ENCODE measurements at regions not wholly inside any gene's neighbourhood (a gene's known extent, or its start where the extent isn't known, plus 50 kb on each side); places are given as distances from the start of the nearest gene placed in this dataset.
"Not testable (repeated sequence)": the region's sequence is repeated elsewhere in the genome, so short reads cannot be mapped to it uniquely, and the experiment has no call there.

DNA sequence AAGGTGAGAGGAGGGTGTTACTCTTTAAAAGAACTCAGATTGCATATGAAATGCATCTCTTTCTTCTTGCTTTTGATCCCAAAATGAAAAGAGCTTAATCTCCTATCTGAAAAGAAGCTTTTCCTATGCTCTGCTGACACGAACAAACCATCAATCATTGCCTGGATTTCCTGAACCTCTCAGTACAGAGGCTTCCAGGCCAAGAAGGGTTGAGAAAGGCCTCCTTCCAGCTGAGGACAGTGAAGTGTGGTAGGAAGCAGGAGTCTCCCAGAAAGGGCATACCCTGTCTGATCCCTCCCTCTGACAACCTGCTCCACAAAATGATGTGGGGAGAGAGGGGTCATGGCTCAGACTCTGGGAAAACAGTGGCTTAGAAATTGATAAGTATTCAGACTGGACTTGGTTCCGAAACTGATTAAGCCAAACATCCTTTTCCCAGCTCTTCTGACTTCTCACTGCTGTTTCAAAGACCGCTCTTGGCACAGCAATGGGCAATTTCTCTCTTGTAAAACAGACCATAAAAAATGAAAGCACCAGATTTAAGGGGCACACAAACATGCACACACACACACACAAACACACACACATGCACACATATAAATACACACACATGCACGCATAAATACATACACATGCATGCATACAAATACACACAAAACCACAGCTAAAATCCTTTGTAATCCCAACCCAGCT lies 310.3 kb downstream of the SIPA1L2 start:
- DNase-seq (ENCODE audit: low spot score in 2 of 2), result no peak
- Histone ChIP-seq H3K36me3 (no peaks in the 10 kb centered on the region), H3K27ac (peak overlapping the region; percentile 47), H3K4me1 (peaks cover 40% of the 10 kb centered on the region), H3K9me3 (no peaks in the 10 kb centered on the region), H3K4me3 (no peak overlapping the region), H3K27me3 (no peaks in the 10 kb centered on the region)
- WGBS, result 50% methylated on average over 4 of the region's 4 CpGs
- TF ChIP-seq EP300 (IDR thresholded peaks at IDR 0.05), result no peak
- TF ChIP-seq POLR2AphosphoS5 (IDR thresholded peaks at IDR 0.05), result no peak
- no peak for TF ChIP-seq POLR2A (IDR thresholded peaks at IDR 0.05)
- TF ChIP-seq, protein P1, sequence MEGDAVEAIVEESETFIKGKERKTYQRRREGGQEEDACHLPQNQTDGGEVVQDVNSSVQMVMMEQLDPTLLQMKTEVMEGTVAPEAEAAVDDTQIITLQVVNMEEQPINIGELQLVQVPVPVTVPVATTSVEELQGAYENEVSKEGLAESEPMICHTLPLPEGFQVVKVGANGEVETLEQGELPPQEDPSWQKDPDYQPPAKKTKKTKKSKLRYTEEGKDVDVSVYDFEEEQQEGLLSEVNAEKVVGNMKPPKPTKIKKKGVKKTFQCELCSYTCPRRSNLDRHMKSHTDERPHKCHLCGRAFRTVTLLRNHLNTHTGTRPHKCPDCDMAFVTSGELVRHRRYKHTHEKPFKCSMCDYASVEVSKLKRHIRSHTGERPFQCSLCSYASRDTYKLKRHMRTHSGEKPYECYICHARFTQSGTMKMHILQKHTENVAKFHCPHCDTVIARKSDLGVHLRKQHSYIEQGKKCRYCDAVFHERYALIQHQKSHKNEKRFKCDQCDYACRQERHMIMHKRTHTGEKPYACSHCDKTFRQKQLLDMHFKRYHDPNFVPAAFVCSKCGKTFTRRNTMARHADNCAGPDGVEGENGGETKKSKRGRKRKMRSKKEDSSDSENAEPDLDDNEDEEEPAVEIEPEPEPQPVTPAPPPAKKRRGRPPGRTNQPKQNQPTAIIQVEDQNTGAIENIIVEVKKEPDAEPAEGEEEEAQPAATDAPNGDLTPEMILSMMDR (IDR thresholded peaks at IDR 0.05), result no peak

DNA sequence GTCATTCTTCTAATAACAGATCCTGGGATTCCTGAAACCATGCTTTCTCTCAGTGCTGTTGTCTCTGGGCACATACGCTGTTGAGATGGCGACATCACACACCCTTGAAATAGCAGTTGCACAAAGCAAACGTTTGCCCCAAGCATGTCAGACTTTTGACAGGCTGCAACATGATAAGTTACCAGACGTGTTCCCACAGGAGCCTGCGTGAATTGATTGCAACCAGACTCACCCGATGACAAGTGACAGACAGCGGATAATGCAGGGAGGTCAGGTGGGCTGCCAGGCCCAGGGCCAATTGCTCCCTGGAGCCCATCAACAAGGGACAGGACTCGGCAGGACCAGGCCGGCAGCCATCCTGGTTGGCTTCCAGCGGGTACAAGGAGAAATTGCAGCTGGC lies 310.9 kb downstream of the SIPA1L2 start:
- peak overlapping the region; percentile 47 for H3K27ac ChIP-seq
- H3K9me3 ChIP-seq, result no peaks in the 10 kb centered on the region
- peak in 1 of 2 donors; percentile 67 for DNase-seq (ENCODE audit: low spot score in 2 of 2)
- TF ChIP-seq POLR2A (IDR thresholded peaks at IDR 0.05) (no peak), POLR2AphosphoS5 (IDR thresholded peaks at IDR 0.05) (peak in 2 of 3 donors; percentile 68 to 74)
- peaks cover 40% of the 10 kb centered on the region for H3K4me1 ChIP-seq
- no peaks in the 10 kb centered on the region for H3K36me3 ChIP-seq
- no peaks in the 10 kb centered on the region for H3K27me3 ChIP-seq
- WGBS, result 41% methylated on average over 10 of the region's 10 CpGs
- H3K4me3 ChIP-seq, result no peak overlapping the region

DNA sequence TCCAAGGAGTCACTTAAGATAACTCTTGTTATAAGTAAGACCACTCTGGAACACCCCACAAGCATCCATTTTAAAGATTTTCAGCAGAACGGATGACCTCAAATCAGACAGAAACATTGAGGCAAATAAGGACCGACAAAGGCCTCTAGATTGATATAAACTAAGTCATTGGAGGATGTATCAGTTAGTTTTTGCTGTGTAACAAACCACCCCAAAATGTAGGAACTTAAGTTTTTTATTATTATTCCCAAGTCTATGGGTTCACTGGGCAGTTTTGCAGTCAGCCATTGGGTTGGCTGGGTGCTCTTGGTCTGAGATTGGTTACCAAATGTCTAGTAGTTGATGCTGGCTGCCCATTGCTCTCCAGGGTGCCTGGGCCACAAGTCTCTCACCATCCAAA lies 311.8 kb downstream of the SIPA1L2 start:
- WGBS, result 99% methylated on average over 2 of the region's 2 CpGs

DNA sequence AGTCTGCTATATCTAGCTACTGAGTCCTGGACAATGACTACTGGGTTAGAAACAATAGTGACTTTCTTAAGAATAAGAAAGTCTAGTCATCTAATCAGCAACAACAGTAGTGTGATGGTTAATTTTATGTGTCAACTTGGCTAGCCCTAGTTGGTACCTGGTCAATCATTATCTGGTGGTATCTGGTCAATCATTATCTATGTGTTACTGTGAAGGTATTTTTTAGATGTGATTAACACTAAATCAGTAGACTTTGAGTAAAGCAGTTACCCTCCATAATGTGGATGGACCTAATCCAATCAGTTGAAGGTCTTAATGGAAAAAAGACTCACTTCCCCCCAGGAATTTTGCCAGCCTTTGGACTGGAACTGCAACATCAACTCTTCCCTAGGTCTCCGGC lies 312.6 kb downstream of the SIPA1L2 start:
- peaks cover 40% of the 10 kb centered on the region for H3K4me1 ChIP-seq
- WGBS, result 100% methylated on average over 1 of the region's 1 CpG
- no peaks in the 10 kb centered on the region for H3K9me3 ChIP-seq
- no peaks in the 10 kb centered on the region for H3K27me3 ChIP-seq
- TF ChIP-seq POLR2AphosphoS5 (IDR thresholded peaks at IDR 0.05), result no peak
- no peak for TF ChIP-seq EP300 (IDR thresholded peaks at IDR 0.05)
- TF ChIP-seq, protein P1 (IDR thresholded peaks at IDR 0.05), result no peak
- TF ChIP-seq POLR2A (IDR thresholded peaks at IDR 0.05), result no peak
- peak overlapping the region; percentile 30 for H3K27ac ChIP-seq
- H3K4me3 ChIP-seq, result no peak overlapping the region
- no peak for DNase-seq (ENCODE audit: low spot score in 2 of 2)
- H3K36me3 ChIP-seq, result no peaks in the 10 kb centered on the region

More for the DNA sequence above, 311.8 kb downstream of the SIPA1L2 start:
- no peak for TF ChIP-seq POLR2AphosphoS5 (IDR thresholded peaks at IDR 0.05)
- TF ChIP-seq, protein P1 (IDR thresholded peaks at IDR 0.05), result no peak
- TF ChIP-seq POLR2A (IDR thresholded peaks at IDR 0.05), result no peak
- TF ChIP-seq EP300 (IDR thresholded peaks at IDR 0.05), result no peak
- no peaks in the 10 kb centered on the region for H3K27me3 ChIP-seq
- H3K4me1 ChIP-seq, result peaks cover 40% of the 10 kb centered on the region
- no peak for DNase-seq (ENCODE audit: low spot score in 2 of 2)
- no peak overlapping the region for H3K4me3 ChIP-seq
- H3K9me3 ChIP-seq, result no peaks in the 10 kb centered on the region
- H3K36me3 ChIP-seq, result no peaks in the 10 kb centered on the region
- H3K27ac ChIP-seq, result peak overlapping the region; percentile 47

DNA sequence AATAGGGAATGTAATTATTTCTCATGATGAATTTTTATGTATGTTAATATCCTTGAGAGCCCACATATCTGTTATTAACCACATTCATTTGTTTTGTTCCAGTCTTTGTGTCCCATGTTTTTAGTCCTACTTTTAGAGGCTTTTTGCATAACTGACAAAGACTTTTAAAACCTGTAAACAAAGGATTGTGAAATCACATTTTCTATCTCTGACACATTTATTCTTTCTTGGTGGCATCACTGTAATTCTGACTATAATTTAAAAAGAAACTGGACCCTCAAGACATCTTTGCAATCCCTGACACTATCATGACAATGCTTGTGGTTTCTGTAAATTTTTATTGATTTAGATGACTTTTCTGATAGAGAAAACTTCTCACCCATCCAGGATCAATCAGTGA lies 313.1 kb downstream of the SIPA1L2 start:
- no peak for DNase-seq (ENCODE audit: low spot score in 2 of 2)
- peaks cover 40% of the 10 kb centered on the region for H3K4me1 ChIP-seq
- H3K9me3 ChIP-seq, result no peaks in the 10 kb centered on the region
- no peak overlapping the region for H3K4me3 ChIP-seq
- peak overlapping the region; percentile 70 for H3K27ac ChIP-seq
- H3K36me3 ChIP-seq, result no peaks in the 10 kb centered on the region
- H3K27me3 ChIP-seq, result no peaks in the 10 kb centered on the region
- TF ChIP-seq EP300 (IDR thresholded peaks at IDR 0.05) (no peak), POLR2AphosphoS5 (IDR thresholded peaks at IDR 0.05) (no peak), POLR2A (IDR thresholded peaks at IDR 0.05) (no peak)
- TF ChIP-seq, protein P1 (IDR thresholded peaks at IDR 0.05), result no peak

DNA sequence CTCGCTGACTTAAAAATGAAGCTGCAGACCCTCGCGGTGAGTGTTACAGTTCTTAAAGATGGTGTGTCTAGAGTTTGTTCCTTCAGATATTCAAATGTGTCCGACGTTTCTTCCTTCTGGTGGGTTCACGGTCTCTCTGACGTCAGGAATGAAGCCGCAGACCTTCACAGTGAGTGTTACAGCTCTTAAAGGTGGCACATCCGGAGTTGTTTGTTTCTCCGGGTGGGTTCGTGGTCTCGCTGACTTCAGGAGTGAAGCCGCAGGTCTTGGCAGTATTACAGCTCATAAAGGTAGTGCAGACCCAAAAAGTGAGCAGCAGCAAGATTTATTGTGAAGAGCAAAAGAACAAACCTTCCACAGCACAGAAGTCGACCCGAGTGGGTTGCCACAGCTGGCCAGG lies 316.1 kb downstream of the SIPA1L2 start:
- not testable (repeated sequence) for H3K9me3 ChIP-seq; DNase-seq (ENCODE audit: low spot score in 2 of 2); H3K27me3 ChIP-seq; H3K27ac ChIP-seq; H3K36me3 ChIP-seq; H3K4me3 ChIP-seq
- H3K4me1 ChIP-seq, result peaks cover 18% of the 10 kb centered on the region
- WGBS, result 93% methylated on average over 15 of the region's 15 CpGs
